IMR-90 (cell line): ENCODE measurements at regions not wholly inside any gene's neighbourhood (a gene's known extent, or its start where the extent isn't known, plus 50 kb on each side); places are given as distances from the start of the nearest gene placed in this dataset.

ENCODE experiments used
- ATAC-seq: fragments of 200-7000 bp; cut with Tn5 transposase; 2 replicates; pipeline ENCODE4 v1.9.1; 2020; ENCODE audit warnings: low read depth, mild to moderate bottlenecking, moderate library complexity
- BruUV-seq: library from RNA; stranded (reverse); fragments of 400-500 nt; replicated peaks from 2 replicates; lab custom pipeline; 2021; lab: Mats Ljungman, UMichigan
- CTCF ChIA-PET: fragments of 300-600 bp; formaldehyde crosslinking; extraction: SDS; loops from one replicate; lab custom pipeline; 2021; ENCODE audit warnings: antibody characterized with exemption; lab: Yijun Ruan, JAX
- POLR2A ChIA-PET: fragments of 300-600 bp; sonication (Branson Sonifier 250); formaldehyde crosslinking; loops from one replicate; lab custom pipeline; 2022; ENCODE audit warnings: antibody characterized with exemption; ENCODE audit not compliant: unreplicated experiment; lab: Charles Lee
- DNase-seq: peaks from one replicate; pipeline ENCODE4 v3.0.0; 2013
- H2AFZ ChIP-seq: replicated peaks from 2 replicates; pipeline ENCODE3; 2013; ENCODE audit warnings: low read length, mild to moderate bottlenecking; ENCODE audit not compliant: poor library complexity
- H2AK5ac ChIP-seq: 2 replicates; pipeline ENCODE4 v1.6.1; 2013; ENCODE audit warnings: low read depth, low read length, inconsistent platforms
- H2AK9ac ChIP-seq: replicated peaks from 2 replicates; pipeline ENCODE3; 2013; ENCODE audit warnings: mild to moderate bottlenecking, low read depth, low read length, moderate library complexity; ENCODE audit not compliant: poor library complexity
- H2BK120ac ChIP-seq: 2 replicates; pipeline ENCODE4 v1.6.1; 2013; ENCODE audit warnings: low read depth, low read length, inconsistent platforms
- H2BK15ac ChIP-seq: 3 replicates; pipeline ENCODE4 v1.6.1; 2013; ENCODE audit warnings: low read depth, low read length, inconsistent platforms
- H2BK20ac ChIP-seq: 2 replicates; pipeline ENCODE4 v1.6.1; 2013; ENCODE audit warnings: low read depth, mild to moderate bottlenecking, inconsistent platforms, low read length, moderate library complexity
- H2BK5ac ChIP-seq: 2 replicates; pipeline ENCODE4 v1.6.1; 2013; ENCODE audit warnings: mild to moderate bottlenecking, low read depth, low read length, inconsistent platforms; ENCODE audit not compliant: poor library complexity, severe bottlenecking
- H3K14ac ChIP-seq: replicated peaks from 2 replicates; pipeline ENCODE4 v1.6.1; 2013; ENCODE audit warnings: low read depth, low read length, inconsistent platforms
- H3K18ac ChIP-seq: 2 replicates; pipeline ENCODE4 v1.6.1; 2013; ENCODE audit warnings: low read depth, low read length, control low read depth
- H3K23ac ChIP-seq: 2 replicates; pipeline ENCODE4 v1.6.1; 2013; ENCODE audit warnings: low read depth, low read length, inconsistent platforms
- H3K27ac ChIP-seq: 2 replicates; pipeline ENCODE4 v1.5.1; 2013; ENCODE audit warnings: mild to moderate bottlenecking, control low read depth, low read length; ENCODE audit not compliant: insufficient read depth
- H3K27me3 ChIP-seq: 2 replicates; pipeline ENCODE4 v1.6.1; 2013; ENCODE audit warnings: low read length; ENCODE audit not compliant: control insufficient read depth, insufficient read depth
- H3K36me3 ChIP-seq: 2 replicates; pipeline ENCODE4 v1.6.1; 2013; ENCODE audit warnings: low read length, mixed read lengths; ENCODE audit not compliant: control insufficient read depth, insufficient read depth
- H3K4ac ChIP-seq: 2 replicates; pipeline ENCODE4 v1.6.1; 2013; ENCODE audit warnings: low read depth, low read length, inconsistent platforms
- H3K4me1 ChIP-seq: 2 replicates; pipeline ENCODE4 v1.6.1; 2013; ENCODE audit warnings: low read length, mixed read lengths; ENCODE audit not compliant: control insufficient read depth, insufficient read depth
- H3K4me2 ChIP-seq: 2 replicates; pipeline ENCODE4 v1.6.1; 2013; ENCODE audit warnings: low read depth, mild to moderate bottlenecking, control low read depth, low read length, moderate library complexity
- H3K4me3 ChIP-seq: 2 replicates; pipeline ENCODE4 v1.5.1; 2013; ENCODE audit warnings: low read depth, mild to moderate bottlenecking, control low read depth, low read length, moderate library complexity; ENCODE audit not compliant: insufficient read depth
- H3K56ac ChIP-seq: 2 replicates; pipeline ENCODE4 v1.6.1; 2013; ENCODE audit warnings: low read length, inconsistent platforms; ENCODE audit not compliant: insufficient read depth; ENCODE audit errors: extremely low read depth
- H3K79me1 ChIP-seq, 2 experiments: 2 replicates each; pipeline ENCODE4 v1.6.1; 2013; ENCODE audit warnings: low read length in 2 of 2, inconsistent platforms in 1 of 2, low read depth in 1 of 2
- H3K9ac ChIP-seq: 2 replicates; pipeline ENCODE4 v1.6.1; 2013; ENCODE audit warnings: low read depth, low read length, control low read depth
- H3K9me1 ChIP-seq: 2 replicates; pipeline ENCODE4 v1.6.1; 2013; ENCODE audit warnings: low read length, inconsistent platforms; ENCODE audit not compliant: insufficient read depth
- H3K9me3 ChIP-seq: 2 replicates; pipeline ENCODE4 v1.6.1; 2013; ENCODE audit warnings: low read length; ENCODE audit not compliant: control insufficient read depth, insufficient read depth
- H4K20me1 ChIP-seq: 2 replicates; pipeline ENCODE4 v1.6.1; 2013; ENCODE audit warnings: low read length, inconsistent platforms; ENCODE audit not compliant: insufficient read depth
- H4K5ac ChIP-seq: 2 replicates; pipeline ENCODE4 v1.6.1; 2013; ENCODE audit warnings: mild to moderate bottlenecking, low read depth, low read length, control low read depth
- H4K8ac ChIP-seq, 2 experiments: 2 replicates each; pipeline ENCODE4 v1.6.1; 2013; ENCODE audit warnings: low read depth in 2 of 2, low read length in 2 of 2, control low read depth in 1 of 2, inconsistent platforms in 1 of 2
- H4K91ac ChIP-seq: 2 replicates; pipeline ENCODE4 v1.6.1; 2013; ENCODE audit warnings: low read depth, low read length, inconsistent platforms; ENCODE audit not compliant: insufficient read depth
- BHLHE40 ChIP-seq: fragments of 150-350 bp; IDR thresholded peaks from 2 replicates; pipeline ENCODE4 v1.6.1; 2016; ENCODE audit warnings: mild to moderate bottlenecking, low read depth, low read length
- CEBPB ChIP-seq: IDR thresholded peaks from 2 replicates; pipeline ENCODE4 v1.6.1; 2012; ENCODE audit warnings: low read depth, low read length, improper control_type of control experiment
- CHD1 ChIP-seq: IDR thresholded peaks from 2 replicates; pipeline ENCODE4 v1.6.1; 2012; ENCODE audit warnings: low read depth, low read length, improper control_type of control experiment
- FOS ChIP-seq: fragments of 150-350 bp; IDR thresholded peaks from 2 replicates; pipeline ENCODE4 v1.6.1; 2016; ENCODE audit warnings: low read depth, low read length
- MAFK ChIP-seq: IDR thresholded peaks from 2 replicates; pipeline ENCODE4 v1.6.1; 2012; ENCODE audit warnings: low read depth, low read length, improper control_type of control experiment
- MAZ ChIP-seq: IDR thresholded peaks from 2 replicates; pipeline ENCODE4 v1.6.1; 2012; ENCODE audit warnings: low read depth, mild to moderate bottlenecking, low read length, improper control_type of control experiment, moderate library complexity, borderline replicate concordance
- MXI1 ChIP-seq: IDR thresholded peaks from 2 replicates; pipeline ENCODE4 v1.6.1; 2012; ENCODE audit warnings: low read depth, mild to moderate bottlenecking, low read length, moderate library complexity, borderline replicate concordance
- NFE2L2 ChIP-seq: fragments of 150-350 bp; IDR thresholded peaks from 2 replicates; pipeline ENCODE4 v1.6.1; 2016; ENCODE audit warnings: low read depth, mild to moderate bottlenecking, low read length
- RAD21 ChIP-seq: IDR thresholded peaks from 2 replicates; pipeline ENCODE4 v1.6.1; 2012; ENCODE audit warnings: low read length, improper control_type of control experiment
- RCOR1 ChIP-seq: IDR thresholded peaks from 2 replicates; pipeline ENCODE4 v1.6.1; 2012; ENCODE audit warnings: mild to moderate bottlenecking, low read length, improper control_type of control experiment; ENCODE audit not compliant: insufficient replicate concordance
- RFX5 ChIP-seq: IDR thresholded peaks from 2 replicates; pipeline ENCODE4 v1.8.0; 2012; ENCODE audit warnings: low read depth, mild to moderate bottlenecking, low read length, moderate library complexity
- SMC3 ChIP-seq: fragments of 150-350 bp; IDR thresholded peaks from 2 replicates; pipeline ENCODE4 v1.6.1; 2016; ENCODE audit warnings: low read depth, mild to moderate bottlenecking, antibody characterized with exemption, low read length, moderate library complexity
- dilution Hi-C: fragments of 300-500 bp; cut with HindIII; formaldehyde crosslinking; loops from one replicate; pipeline ENCODE4 v1.14.3; 2018; ENCODE audit warnings: low sequenced_read_pairs; ENCODE audit not compliant: unreplicated experiment
- in situ Hi-C: fragments of 300-500 bp; cut with MboI; formaldehyde crosslinking; loops from 3 replicates; pipeline ENCODE4 v1.14.3; 2019; ENCODE audit warnings: low sequenced_read_pairs, inconsistent platforms, mixed read lengths
- intact Hi-C: fragments of 100-400 bp; cut with micrococcal nuclease; formaldehyde crosslinking; loops from 2 replicates; pipeline ENCODE4 v1.10.0; 2022
- TF ChIP-seq, protein P1 (sequence below): conservative IDR thresholded peaks from 2 replicates; pipeline ENCODE4 v1.5.1; 2012; ENCODE audit warnings: mild to moderate bottlenecking, low read depth, low read length, improper control_type of control experiment
- TF ChIP-seq, protein P2 (sequence below): fragments of 150-350 bp; IDR thresholded peaks from 2 replicates; pipeline ENCODE4 v1.6.1; 2016; ENCODE audit warnings: low read depth, mild to moderate bottlenecking, low read length, moderate library complexity, borderline replicate concordance
- TF ChIP-seq, protein P3 (sequence below): fragments of 150-350 bp; IDR thresholded peaks from 2 replicates; pipeline ENCODE4 v1.6.1; 2017; ENCODE audit warnings: mild to moderate bottlenecking, antibody characterized with exemption, low read length, low read depth

DNA sequence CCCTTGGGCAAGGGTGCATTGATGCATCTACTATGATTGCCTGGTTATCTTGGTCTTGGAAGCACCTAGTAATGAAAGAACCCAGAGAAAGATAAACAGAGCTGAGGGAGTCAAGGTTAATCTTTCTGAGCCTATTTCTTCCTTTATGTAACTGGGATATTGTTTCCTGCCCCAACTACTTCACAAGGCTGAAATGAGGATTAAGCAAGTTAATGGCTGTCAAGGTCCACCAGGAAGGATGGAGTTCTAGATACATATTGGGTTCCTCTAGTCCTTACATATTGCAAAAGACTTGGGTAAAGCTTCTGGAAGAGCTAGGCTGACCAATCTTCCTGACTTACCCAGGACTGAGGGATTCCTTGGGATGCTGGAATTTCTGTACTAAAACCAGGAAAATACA lies 589.8 kb downstream of the INSC start:
- peaks cover 6% of the 10 kb centered on the region; the same call in 1 of the 2 replicates for H3K9me3 ChIP-seq
- H3K23ac ChIP-seq: no peak overlapping the region
- H3K9me1 ChIP-seq: peaks cover 5% of the 10 kb centered on the region; the same call in 1 of the 2 replicates
- no peaks in the 10 kb centered on the region for H3K27me3 ChIP-seq
- H2BK5ac ChIP-seq: no peak overlapping the region
- no peak overlapping the region for H3K14ac ChIP-seq
- intact Hi-C loops: no loop called here
- H3K27ac ChIP-seq: no peak overlapping the region
- no peak overlapping the region for H4K8ac ChIP-seq
- H4K5ac ChIP-seq: no peak overlapping the region
- no peak overlapping the region for H3K9ac ChIP-seq
- no peak overlapping the region for H2AFZ ChIP-seq
- TF ChIP-seq, protein P1, sequence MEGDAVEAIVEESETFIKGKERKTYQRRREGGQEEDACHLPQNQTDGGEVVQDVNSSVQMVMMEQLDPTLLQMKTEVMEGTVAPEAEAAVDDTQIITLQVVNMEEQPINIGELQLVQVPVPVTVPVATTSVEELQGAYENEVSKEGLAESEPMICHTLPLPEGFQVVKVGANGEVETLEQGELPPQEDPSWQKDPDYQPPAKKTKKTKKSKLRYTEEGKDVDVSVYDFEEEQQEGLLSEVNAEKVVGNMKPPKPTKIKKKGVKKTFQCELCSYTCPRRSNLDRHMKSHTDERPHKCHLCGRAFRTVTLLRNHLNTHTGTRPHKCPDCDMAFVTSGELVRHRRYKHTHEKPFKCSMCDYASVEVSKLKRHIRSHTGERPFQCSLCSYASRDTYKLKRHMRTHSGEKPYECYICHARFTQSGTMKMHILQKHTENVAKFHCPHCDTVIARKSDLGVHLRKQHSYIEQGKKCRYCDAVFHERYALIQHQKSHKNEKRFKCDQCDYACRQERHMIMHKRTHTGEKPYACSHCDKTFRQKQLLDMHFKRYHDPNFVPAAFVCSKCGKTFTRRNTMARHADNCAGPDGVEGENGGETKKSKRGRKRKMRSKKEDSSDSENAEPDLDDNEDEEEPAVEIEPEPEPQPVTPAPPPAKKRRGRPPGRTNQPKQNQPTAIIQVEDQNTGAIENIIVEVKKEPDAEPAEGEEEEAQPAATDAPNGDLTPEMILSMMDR: no peak
- no peak for TF ChIP-seq MAFK
- TF ChIP-seq MXI1: no peak
- no peak for TF ChIP-seq SMC3
- no peak for TF ChIP-seq RFX5
- TF ChIP-seq BHLHE40: no peak
- no peak for TF ChIP-seq RCOR1
- TF ChIP-seq RAD21: no peak
- TF ChIP-seq, protein P2, sequence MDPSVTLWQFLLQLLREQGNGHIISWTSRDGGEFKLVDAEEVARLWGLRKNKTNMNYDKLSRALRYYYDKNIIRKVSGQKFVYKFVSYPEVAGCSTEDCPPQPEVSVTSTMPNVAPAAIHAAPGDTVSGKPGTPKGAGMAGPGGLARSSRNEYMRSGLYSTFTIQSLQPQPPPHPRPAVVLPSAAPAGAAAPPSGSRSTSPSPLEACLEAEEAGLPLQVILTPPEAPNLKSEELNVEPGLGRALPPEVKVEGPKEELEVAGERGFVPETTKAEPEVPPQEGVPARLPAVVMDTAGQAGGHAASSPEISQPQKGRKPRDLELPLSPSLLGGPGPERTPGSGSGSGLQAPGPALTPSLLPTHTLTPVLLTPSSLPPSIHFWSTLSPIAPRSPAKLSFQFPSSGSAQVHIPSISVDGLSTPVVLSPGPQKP: no peak
- TF ChIP-seq FOS: no peak
- no peak for TF ChIP-seq MAZ
- no peak for TF ChIP-seq CEBPB
- no peak for TF ChIP-seq CHD1
- TF ChIP-seq, protein P3, sequence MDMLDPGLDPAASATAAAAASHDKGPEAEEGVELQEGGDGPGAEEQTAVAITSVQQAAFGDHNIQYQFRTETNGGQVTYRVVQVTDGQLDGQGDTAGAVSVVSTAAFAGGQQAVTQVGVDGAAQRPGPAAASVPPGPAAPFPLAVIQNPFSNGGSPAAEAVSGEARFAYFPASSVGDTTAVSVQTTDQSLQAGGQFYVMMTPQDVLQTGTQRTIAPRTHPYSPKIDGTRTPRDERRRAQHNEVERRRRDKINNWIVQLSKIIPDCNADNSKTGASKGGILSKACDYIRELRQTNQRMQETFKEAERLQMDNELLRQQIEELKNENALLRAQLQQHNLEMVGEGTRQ: no peak
- no peak for TF ChIP-seq NFE2L2
- dilution Hi-C loops: no loop called here
- no peak overlapping the region for H2AK9ac ChIP-seq
- in situ Hi-C loops: no loop called here
- no peak overlapping the region for H2BK15ac ChIP-seq
- no peak overlapping the region for H4K91ac ChIP-seq
- no peaks in the 10 kb centered on the region for H3K36me3 ChIP-seq
- CTCF ChIA-PET: no interaction called here
- no peak overlapping the region for H2BK20ac ChIP-seq
- POLR2A ChIA-PET: no interaction called here
- no peak overlapping the region for H3K56ac ChIP-seq
- DNase-seq (no peak), ATAC-seq (no peak)
- no peak overlapping the region for H3K4ac ChIP-seq
- H2BK120ac ChIP-seq: no peak overlapping the region
- H2AK5ac ChIP-seq: no peak overlapping the region
- H3K4me1 ChIP-seq: peaks cover 21% of the 10 kb centered on the region
- H4K20me1 ChIP-seq: no peaks in the 10 kb centered on the region
- H3K4me2 ChIP-seq: no peak overlapping the region
- H3K18ac ChIP-seq: no peak overlapping the region
- no TSS peak for BruUV-seq
- H3K79me1 ChIP-seq: no peaks in the 10 kb centered on the region
- H3K4me3 ChIP-seq: no peak overlapping the region
